Body of pancreas (tissue), 4 donors: ENCODE measurements at regions not wholly inside any gene's neighbourhood (a gene's known extent, or its start where the extent isn't known, plus 50 kb on each side); places are given as distances from the start of the nearest gene placed in this dataset.

ENCODE experiments used
- ATAC-seq: fragments of 150-250 bp; one replicate; pipeline ENCODE4 v1.9.1; 2016
- DNase-seq, 4 donors: peaks; one replicate each; pipeline ENCODE4 v3.0.0-alpha.2; 2019
- H3K27ac ChIP-seq, 4 donors: fragments of 200-600 bp; sonication (generic); 1 replicate in 3 of 4; 2 replicates in 1 of 4; pipeline versions ENCODE4 v1.5.1 to v1.6.1; 2016 to 2019; ENCODE audit warnings: mild to moderate bottlenecking in 1 of 4, mixed read lengths in 1 of 4, moderate library complexity in 1 of 4
- H3K27me3 ChIP-seq, 2 donors: fragments of 200-600 bp; sonication (generic); one replicate each; pipeline ENCODE4 v1.6.0; 2016; ENCODE audit warnings: mild to moderate bottlenecking in 1 of 2
- H3K36me3 ChIP-seq, 2 donors: fragments of 200-600 bp; sonication (generic); replicated peaks in 1 of 2; 2 replicates each; pipeline ENCODE4 v1.5.1; 2016; ENCODE audit warnings: low read depth in 2 of 2; ENCODE audit not compliant: insufficient read depth in 1 of 2
- H3K4me1 ChIP-seq: fragments of 200-600 bp; sonication (generic); one replicate; pipeline ENCODE4 v1.6.0; 2016
- H3K4me3 ChIP-seq, 2 donors: fragments of 200-600 bp; sonication (generic); 1 replicate in 1 of 2; 2 replicates in 1 of 2; pipeline ENCODE4 v1.5.1; 2016 to 2019
- H3K9me3 ChIP-seq, 3 donors: fragments of 200-600 bp; sonication (generic); 1 replicate in 2 of 3; 2 replicates in 1 of 3; pipeline ENCODE4 v1.5.1; 2016
- POLR2A ChIP-seq, 3 donors: fragments of 450-650 bp; IDR thresholded peaks; one replicate each; pipeline ENCODE4 v1.6.1; 2016; ENCODE audit warnings: antibody characterized with exemption in 3 of 3, mild to moderate bottlenecking in 2 of 3
- WGBS, 2 donors: methylation state at CpG; one replicate each; pipeline ENCODE4 v1.1.5; 2017; 5-methylcytosine and 5-hydroxymethylcytosine counted together
- intact Hi-C: fragments of 100-400 bp; cut with DNase I; formaldehyde crosslinking; loops from one replicate; pipeline ENCODE4 v1.15.1; 2023
- TF ChIP-seq, protein P1 (sequence below), 7 experiments: fragments of 450-650 bp in 4 of 7; fragments of 200-600 bp in 3 of 7; sonication (generic) in 3 of 7; IDR thresholded peaks; one replicate each; pipeline ENCODE4 v1.5.1; 2016 to 2019; ENCODE audit warnings: antibody characterized with exemption in 7 of 7

DNA sequence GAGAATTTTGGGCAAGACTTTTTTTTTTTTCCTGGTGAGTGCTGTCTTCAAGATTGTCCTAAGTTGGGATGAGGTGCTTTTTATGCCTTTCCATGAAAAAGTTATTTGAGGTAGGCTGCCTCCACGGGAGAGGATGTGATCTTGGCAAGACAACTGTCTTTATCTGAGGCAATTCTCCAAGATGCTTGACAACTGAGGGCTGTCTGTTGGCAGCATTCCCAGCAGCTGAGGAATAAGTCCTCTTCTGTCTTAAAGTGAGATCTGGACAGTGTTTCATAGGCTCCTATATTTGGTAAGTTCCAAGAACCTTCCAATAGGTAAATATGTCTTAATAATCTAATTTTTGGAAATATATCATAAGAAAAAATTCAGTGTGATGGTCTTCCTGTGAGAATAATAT, 662.0 kb downstream of the CDH11 start:
- Histone ChIP-seq H3K4me3 (no peak overlapping the region), H3K36me3 (no peaks in the 10 kb centered on the region), H3K27me3 (no peaks in the 10 kb centered on the region), H3K27ac (no peak overlapping the region), H3K9me3 (no peaks in the 10 kb centered on the region), H3K4me1 (no peaks in the 10 kb centered on the region)
- DNase-seq (peak in 2 of 4 donors; percentile 7 to 15), ATAC-seq (no peak)
- TF ChIP-seq POLR2A (IDR thresholded peaks at IDR 0.05) = no peak
- TF ChIP-seq, protein P1, sequence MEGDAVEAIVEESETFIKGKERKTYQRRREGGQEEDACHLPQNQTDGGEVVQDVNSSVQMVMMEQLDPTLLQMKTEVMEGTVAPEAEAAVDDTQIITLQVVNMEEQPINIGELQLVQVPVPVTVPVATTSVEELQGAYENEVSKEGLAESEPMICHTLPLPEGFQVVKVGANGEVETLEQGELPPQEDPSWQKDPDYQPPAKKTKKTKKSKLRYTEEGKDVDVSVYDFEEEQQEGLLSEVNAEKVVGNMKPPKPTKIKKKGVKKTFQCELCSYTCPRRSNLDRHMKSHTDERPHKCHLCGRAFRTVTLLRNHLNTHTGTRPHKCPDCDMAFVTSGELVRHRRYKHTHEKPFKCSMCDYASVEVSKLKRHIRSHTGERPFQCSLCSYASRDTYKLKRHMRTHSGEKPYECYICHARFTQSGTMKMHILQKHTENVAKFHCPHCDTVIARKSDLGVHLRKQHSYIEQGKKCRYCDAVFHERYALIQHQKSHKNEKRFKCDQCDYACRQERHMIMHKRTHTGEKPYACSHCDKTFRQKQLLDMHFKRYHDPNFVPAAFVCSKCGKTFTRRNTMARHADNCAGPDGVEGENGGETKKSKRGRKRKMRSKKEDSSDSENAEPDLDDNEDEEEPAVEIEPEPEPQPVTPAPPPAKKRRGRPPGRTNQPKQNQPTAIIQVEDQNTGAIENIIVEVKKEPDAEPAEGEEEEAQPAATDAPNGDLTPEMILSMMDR (IDR thresholded peaks at IDR 0.05) = no peak
- intact Hi-C loops = no loop called here
- 17 to 25% methylated on average over 1 of the region's 1 CpG for WGBS, 2 donors

DNA sequence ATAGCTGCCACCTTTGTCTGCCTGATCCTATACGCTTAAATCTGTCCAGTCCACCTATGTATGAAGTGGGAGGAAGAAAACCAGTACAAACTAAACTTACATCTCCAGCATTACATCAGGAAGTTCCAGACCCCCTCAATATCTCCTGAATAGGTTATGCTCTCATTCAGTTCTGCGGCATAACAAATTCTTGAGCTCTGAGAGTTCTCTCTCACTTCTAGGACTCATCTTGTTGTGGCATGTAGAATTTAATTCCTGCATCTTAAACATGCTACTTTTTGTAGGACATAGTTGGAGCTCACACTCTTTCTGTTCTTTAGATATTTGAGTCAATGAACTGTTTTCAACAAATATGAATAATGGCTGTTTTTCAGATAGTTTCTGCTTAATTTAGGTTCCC, 662.5 kb downstream of the CDH11 start:
- ATAC-seq = no peak
- no peak for DNase-seq
- Histone ChIP-seq H3K4me3 (no peak overlapping the region), H3K9me3 (no peaks in the 10 kb centered on the region), H3K27me3 (no peaks in the 10 kb centered on the region), H3K36me3 (no peaks in the 10 kb centered on the region), H3K27ac (no peak overlapping the region), H3K4me1 (no peaks in the 10 kb centered on the region)
- intact Hi-C loops = no loop called here
- WGBS, 2 donors = 93% methylated on average over 2 of the region's 2 CpGs
- TF ChIP-seq POLR2A (IDR thresholded peaks at IDR 0.05) = no peak
- TF ChIP-seq, protein P1 (IDR thresholded peaks at IDR 0.05) = no peak

DNA sequence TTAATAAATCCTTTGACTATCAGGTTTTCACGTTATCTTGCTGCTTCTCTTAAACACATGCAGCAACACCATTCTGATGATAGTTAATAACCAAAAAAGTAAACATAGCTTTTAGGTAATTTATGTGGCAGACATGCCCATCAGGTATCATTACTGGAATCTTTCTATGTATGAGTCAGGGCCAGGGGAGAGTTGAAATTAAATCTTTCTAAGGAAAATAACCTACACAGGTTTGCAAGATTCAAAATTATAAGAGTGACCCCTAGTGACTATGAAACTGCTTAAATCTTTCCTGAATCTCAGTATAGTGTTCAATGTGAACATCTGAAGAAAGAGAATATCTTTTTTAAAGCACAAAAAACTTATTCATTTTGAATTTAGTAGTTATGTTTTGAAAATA, 666.6 kb downstream of the CDH11 start:
- no peak overlapping the region for H3K4me3 ChIP-seq
- WGBS, 2 donors = 52 to 71% methylated on average over 1 of the region's 1 CpG
- no peaks in the 10 kb centered on the region for H3K27me3 ChIP-seq
- DNase-seq = no peak
- H3K36me3 ChIP-seq = no peaks in the 10 kb centered on the region
- no peaks in the 10 kb centered on the region for H3K4me1 ChIP-seq
- TF ChIP-seq POLR2A (IDR thresholded peaks at IDR 0.05) = no peak
- TF ChIP-seq, protein P1 (IDR thresholded peaks at IDR 0.05) = peak in 2 of 7 experiments; percentile 6 to 12
- intact Hi-C loops = no loop called here
- no peaks in the 10 kb centered on the region for H3K9me3 ChIP-seq
- H3K27ac ChIP-seq = no peak overlapping the region
- ATAC-seq = no peak

DNA sequence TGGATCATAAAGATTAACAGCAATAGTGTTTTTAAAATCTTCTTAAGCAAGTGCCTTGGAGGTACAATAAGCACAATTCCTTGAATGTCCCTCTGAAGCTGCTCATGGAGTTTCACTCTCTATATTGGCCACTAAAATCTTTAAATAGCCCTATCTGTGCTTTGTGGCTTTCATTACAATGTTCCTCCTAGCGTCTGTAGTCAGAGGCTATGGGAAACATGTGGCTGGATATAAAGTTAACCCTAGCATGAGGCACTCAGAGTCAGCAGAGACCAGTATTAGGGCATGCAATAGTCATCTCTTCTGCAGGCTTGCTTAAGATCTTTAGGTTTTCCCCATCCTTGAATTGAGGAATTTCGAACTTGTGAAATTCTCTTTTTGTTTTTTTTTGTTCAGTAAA, 668.2 kb downstream of the CDH11 start:
- Histone ChIP-seq H3K27me3 (no peaks in the 10 kb centered on the region), H3K4me1 (no peaks in the 10 kb centered on the region), H3K4me3 (no peak overlapping the region), H3K9me3 (no peaks in the 10 kb centered on the region), H3K36me3 (no peaks in the 10 kb centered on the region), H3K27ac (no peak overlapping the region)
- intact Hi-C loops = no loop called here
- ATAC-seq (no peak), DNase-seq (no peak)
- WGBS, 2 donors = 53 to 57% methylated on average over 2 of the region's 2 CpGs
- TF ChIP-seq, protein P1 (IDR thresholded peaks at IDR 0.05) = no peak
- no peak for TF ChIP-seq POLR2A (IDR thresholded peaks at IDR 0.05)

DNA sequence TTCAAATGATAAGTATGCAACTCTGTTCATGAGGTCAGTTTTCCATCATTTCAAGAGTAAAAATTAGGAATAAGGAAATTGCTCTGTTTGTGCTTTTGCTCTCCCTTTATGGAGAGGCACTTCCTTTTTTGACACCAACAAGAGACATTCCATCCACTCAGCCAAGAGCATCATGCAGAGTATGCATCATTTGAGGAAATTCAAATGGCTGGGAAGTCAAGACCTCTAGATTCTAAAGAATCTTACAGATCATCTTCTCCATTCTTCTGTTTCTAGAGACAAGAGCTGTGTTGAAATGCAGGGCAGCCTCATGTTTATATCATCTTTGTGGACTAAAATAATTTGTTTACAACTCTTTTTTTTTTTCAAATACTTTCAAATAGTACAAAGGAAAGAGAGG, 669.4 kb downstream of the CDH11 start:
- H3K4me3 ChIP-seq = no peak overlapping the region
- H3K4me1 ChIP-seq = no peaks in the 10 kb centered on the region
- TF ChIP-seq, protein P1 (IDR thresholded peaks at IDR 0.05) = no peak
- TF ChIP-seq POLR2A (IDR thresholded peaks at IDR 0.05) = no peak
- intact Hi-C loops = no loop called here
- H3K27me3 ChIP-seq = no peaks in the 10 kb centered on the region
- no peak for ATAC-seq
- H3K9me3 ChIP-seq = no peaks in the 10 kb centered on the region
- H3K36me3 ChIP-seq = no peaks in the 10 kb centered on the region
- DNase-seq = no peak
- no peak overlapping the region for H3K27ac ChIP-seq
